Immature natural killer cell (primary cell): ENCODE measurements at regions not wholly inside any gene's neighbourhood (a gene's known extent, or its start where the extent isn't known, plus 50 kb on each side); places are given as distances from the start of the nearest gene placed in this dataset.

Source experiments
- DNase-seq, 3 donors: peaks; one replicate each; pipeline ENCODE4 v3.0.0; 2022; ENCODE audit warnings: mixed read lengths in 1 of 3
- H3K27ac Mint-ChIP-seq, 6 donors: one replicate each; pipeline ENCODE4 v1.8.0; 2020; ENCODE audit warnings: mixed read lengths in 6 of 6, mild to moderate bottlenecking in 5 of 6, inconsistent platforms in 4 of 6, moderate library complexity in 3 of 6
- H3K27me3 Mint-ChIP-seq, 3 donors: one replicate each; pipeline ENCODE4 v1.8.0; 2020 to 2021; ENCODE audit warnings: low read depth in 3 of 3, mild to moderate bottlenecking in 3 of 3, mixed read lengths in 3 of 3, moderate library complexity in 3 of 3, inconsistent platforms in 1 of 3
- H3K36me3 Mint-ChIP-seq, 3 donors: one replicate each; pipeline ENCODE4 v1.8.0; 2020; ENCODE audit warnings: mixed read lengths in 3 of 3, inconsistent platforms in 2 of 3, mild to moderate bottlenecking in 2 of 3
- H3K4me1 Mint-ChIP-seq, 2 donors: one replicate each; pipeline ENCODE4 v1.8.0; 2020; ENCODE audit warnings: inconsistent platforms in 2 of 2, mild to moderate bottlenecking in 2 of 2, mixed read lengths in 2 of 2, moderate library complexity in 1 of 2
- H3K4me3 Mint-ChIP-seq, 5 donors: one replicate each; pipeline ENCODE4 v1.8.0; 2020; ENCODE audit warnings: mild to moderate bottlenecking in 5 of 5, mixed read lengths in 5 of 5, inconsistent platforms in 3 of 5, moderate library complexity in 3 of 5
- H3K9me3 Mint-ChIP-seq, 6 donors: one replicate each; pipeline ENCODE4 v1.8.0; 2020; ENCODE audit warnings: mild to moderate bottlenecking in 6 of 6, mixed read lengths in 6 of 6, inconsistent platforms in 4 of 6, moderate library complexity in 3 of 6

DNA sequence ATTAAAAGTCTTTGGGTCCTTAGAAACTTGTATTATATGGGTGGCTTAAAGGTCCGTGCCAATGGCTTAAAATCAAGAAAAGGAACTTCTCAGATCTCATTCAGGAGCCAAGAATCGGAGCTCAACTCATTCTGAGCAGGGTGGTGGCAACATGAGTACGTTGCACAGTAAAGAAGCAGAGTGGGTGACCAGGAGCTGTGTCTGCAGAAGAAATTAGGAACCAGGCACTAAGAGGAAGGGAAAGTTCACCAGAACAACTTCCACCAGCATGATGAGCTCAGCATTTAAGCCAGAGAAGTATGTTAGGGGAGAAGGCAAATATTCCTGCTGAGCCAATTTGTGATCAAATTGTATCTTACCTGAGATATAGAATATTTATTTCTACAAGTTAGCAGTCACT lies 236.0 kb upstream of the NRP1 start:
- no peaks in the 10 kb centered on the region for H3K9me3 Mint-ChIP-seq
- H3K27ac Mint-ChIP-seq, result no peak overlapping the region
- DNase-seq, result no peak
- H3K27me3 Mint-ChIP-seq, result peaks cover 3 to 14% (median 3%) of the 10 kb centered on the region in 3 donors
- H3K36me3 Mint-ChIP-seq, result no peaks in the 10 kb centered on the region
- no peak overlapping the region for H3K4me3 Mint-ChIP-seq
- H3K4me1 Mint-ChIP-seq, result no peaks in the 10 kb centered on the region

DNA sequence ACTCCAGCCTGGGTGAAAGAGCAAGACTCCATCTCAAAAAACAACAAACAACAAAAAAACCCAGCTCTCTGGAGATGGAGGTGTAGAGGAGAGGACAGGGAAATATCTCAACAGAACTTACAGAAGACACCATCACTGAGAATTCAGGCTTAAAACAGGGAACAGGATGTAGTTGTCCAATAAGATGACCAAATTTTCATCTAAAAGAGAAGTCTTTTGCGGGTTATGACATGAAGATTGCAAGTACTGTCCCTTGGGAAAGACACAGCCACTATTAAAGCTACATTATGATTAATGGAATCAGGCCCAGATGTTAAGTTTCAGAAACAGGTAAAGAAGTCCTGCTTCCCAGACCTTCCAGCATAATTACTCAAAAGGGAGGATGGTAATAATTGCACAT lies 235.2 kb upstream of the NRP1 start:
- no peak overlapping the region for H3K4me3 Mint-ChIP-seq
- H3K27ac Mint-ChIP-seq, result no peak overlapping the region
- no peaks in the 10 kb centered on the region for H3K36me3 Mint-ChIP-seq
- no peaks in the 10 kb centered on the region for H3K9me3 Mint-ChIP-seq
- H3K4me1 Mint-ChIP-seq, result no peaks in the 10 kb centered on the region
- peaks cover 3 to 12% (median 3%) of the 10 kb centered on the region in 3 donors for H3K27me3 Mint-ChIP-seq
- no peak for DNase-seq

- Mint-ChIP-seq H3K27me3 (peaks cover 2 to 16% (median 5%) of the 10 kb centered on the region in 3 donors), H3K36me3 (no peaks in the 10 kb centered on the region), H3K27ac (no peak overlapping the region), H3K4me1 (no peaks in the 10 kb centered on the region), H3K9me3 (no peaks in the 10 kb centered on the region), H3K4me3 (no peak overlapping the region)
- no peak for DNase-seq
Observed at GRCh38 chr10:33566426-33566825, 232.0 kb upstream of the NRP1 start.

DNA sequence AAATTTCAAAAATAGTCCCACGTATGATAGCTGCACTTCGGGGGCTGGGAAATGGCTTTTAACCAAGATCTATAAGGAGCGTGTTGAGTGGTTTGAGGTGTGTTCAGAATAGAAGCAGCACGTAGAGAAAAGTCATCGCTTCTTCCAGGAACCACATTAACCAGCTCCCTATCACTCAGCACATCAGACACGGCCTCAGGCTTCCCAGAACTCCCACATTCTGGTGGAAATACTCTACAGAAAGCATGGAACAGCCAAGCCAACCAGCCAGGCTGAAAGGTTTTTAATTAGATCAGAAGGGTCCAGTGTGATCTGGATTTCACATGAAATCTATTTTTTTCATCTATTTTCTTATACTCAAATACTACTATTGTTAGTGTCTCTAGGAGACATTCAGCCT lies 231.5 kb upstream of the NRP1 start:
- Mint-ChIP-seq H3K27ac (no peak overlapping the region), H3K36me3 (no peaks in the 10 kb centered on the region), H3K9me3 (no peaks in the 10 kb centered on the region), H3K27me3 (peaks cover 2 to 15% (median 5%) of the 10 kb centered on the region in 3 donors), H3K4me1 (no peaks in the 10 kb centered on the region), H3K4me3 (no peak overlapping the region)
- no peak for DNase-seq

DNA sequence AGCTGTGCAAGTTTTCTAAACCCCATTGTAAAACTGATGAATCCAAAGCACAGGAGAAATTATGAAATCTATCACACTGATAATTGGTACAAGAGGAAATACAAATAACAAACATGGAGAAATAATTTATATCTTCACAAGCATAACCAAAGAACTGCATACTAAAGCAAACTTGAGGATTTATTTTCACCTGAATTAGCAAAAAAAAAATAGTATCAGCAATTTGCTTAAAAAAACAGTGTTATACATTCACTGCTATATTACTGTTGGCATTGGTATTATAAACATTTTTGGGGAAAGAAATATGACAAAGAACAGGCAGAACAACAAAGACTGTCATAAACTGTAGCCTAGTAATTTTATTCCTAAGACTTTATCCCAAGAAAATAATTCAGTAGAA lies 230.8 kb upstream of the NRP1 start:
- Mint-ChIP-seq H3K27ac (no peak overlapping the region), H3K4me3 (no peak overlapping the region), H3K9me3 (no peaks in the 10 kb centered on the region), H3K4me1 (no peaks in the 10 kb centered on the region), H3K36me3 (no peaks in the 10 kb centered on the region), H3K27me3 (peaks cover 2 to 17% (median 5%) of the 10 kb centered on the region in 3 donors)
- DNase-seq, result no peak

GRCh38 chr10:33559105-33559504 lies 224.6 kb upstream of the NRP1 start:
- H3K4me3 Mint-ChIP-seq, result no peak overlapping the region
- no peaks in the 10 kb centered on the region for H3K36me3 Mint-ChIP-seq
- H3K4me1 Mint-ChIP-seq, result no peaks in the 10 kb centered on the region
- no peaks in the 10 kb centered on the region for H3K9me3 Mint-ChIP-seq
- no peak overlapping the region for H3K27ac Mint-ChIP-seq
- peaks cover 3 to 24% (median 7%) of the 10 kb centered on the region in 3 donors for H3K27me3 Mint-ChIP-seq
- no peak for DNase-seq

GRCh38 chr10:33557313-33557712 lies 222.8 kb upstream of the NRP1 start:
- H3K4me3 Mint-ChIP-seq, result no peak overlapping the region
- H3K27me3 Mint-ChIP-seq, result peaks cover 4 to 19% (median 5%) of the 10 kb centered on the region in 3 donors
- DNase-seq, result no peak
- no peaks in the 10 kb centered on the region for H3K4me1 Mint-ChIP-seq
- H3K36me3 Mint-ChIP-seq, result no peaks in the 10 kb centered on the region
- no peaks in the 10 kb centered on the region for H3K9me3 Mint-ChIP-seq
- H3K27ac Mint-ChIP-seq, result no peak overlapping the region

GRCh38 chr10:33556620-33557019 lies 222.2 kb upstream of the NRP1 start:
- H3K27me3 Mint-ChIP-seq, result peaks cover 4 to 19% (median 5%) of the 10 kb centered on the region in 3 donors
- no peaks in the 10 kb centered on the region for H3K9me3 Mint-ChIP-seq
- no peak overlapping the region for H3K4me3 Mint-ChIP-seq
- H3K36me3 Mint-ChIP-seq, result no peaks in the 10 kb centered on the region
- no peaks in the 10 kb centered on the region for H3K4me1 Mint-ChIP-seq
- no peak overlapping the region for H3K27ac Mint-ChIP-seq
- no peak for DNase-seq

DNA sequence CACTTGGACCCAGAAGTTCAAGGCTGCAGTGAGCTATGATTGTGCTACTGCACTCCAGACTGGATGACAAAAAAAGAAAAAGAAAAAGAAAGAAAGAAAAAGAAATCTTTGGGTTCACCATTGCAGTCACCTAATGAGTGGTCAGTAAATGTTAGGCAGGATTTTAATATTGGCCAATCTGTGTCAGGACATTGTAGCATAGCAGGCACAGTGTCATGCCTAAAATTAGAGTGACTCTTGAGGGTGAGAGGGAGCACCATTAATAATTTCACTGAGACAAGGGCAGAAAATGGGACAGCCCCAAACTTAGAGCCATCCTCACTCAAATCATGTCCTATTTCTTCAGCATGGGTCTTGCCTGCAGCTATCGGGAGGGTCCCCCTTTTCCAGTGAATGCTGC lies 221.6 kb upstream of the NRP1 start:
- no peak for DNase-seq
- Mint-ChIP-seq H3K4me1 (no peaks in the 10 kb centered on the region), H3K9me3 (no peaks in the 10 kb centered on the region), H3K27ac (no peak overlapping the region), H3K4me3 (no peak overlapping the region), H3K36me3 (no peaks in the 10 kb centered on the region), H3K27me3 (peaks cover 5 to 21% (median 8%) of the 10 kb centered on the region in 3 donors)

- no peak for DNase-seq
- H3K27ac Mint-ChIP-seq, result no peak overlapping the region
- H3K27me3 Mint-ChIP-seq, result peaks cover 8 to 22% (median 8%) of the 10 kb centered on the region in 3 donors
- no peak overlapping the region for H3K4me3 Mint-ChIP-seq
- H3K4me1 Mint-ChIP-seq, result no peaks in the 10 kb centered on the region
- H3K36me3 Mint-ChIP-seq, result no peaks in the 10 kb centered on the region
- no peaks in the 10 kb centered on the region for H3K9me3 Mint-ChIP-seq
Observed at GRCh38 chr10:33553748-33554571, 219.5 kb upstream of the NRP1 start.

GRCh38 chr10:33552290-33552689 lies 217.8 kb upstream of the NRP1 start:
- no peak overlapping the region for H3K27ac Mint-ChIP-seq
- DNase-seq, result no peak
- no peak overlapping the region for H3K4me3 Mint-ChIP-seq
- no peaks in the 10 kb centered on the region for H3K4me1 Mint-ChIP-seq
- no peaks in the 10 kb centered on the region for H3K9me3 Mint-ChIP-seq
- peaks cover 8 to 17% (median 8%) of the 10 kb centered on the region in 3 donors for H3K27me3 Mint-ChIP-seq
- no peaks in the 10 kb centered on the region for H3K36me3 Mint-ChIP-seq

GRCh38 chr10:33550811-33551210 lies 216.3 kb upstream of the NRP1 start:
- no peaks in the 10 kb centered on the region for H3K4me1 Mint-ChIP-seq
- no peak overlapping the region for H3K27ac Mint-ChIP-seq
- H3K4me3 Mint-ChIP-seq, result no peak overlapping the region
- H3K9me3 Mint-ChIP-seq, result no peaks in the 10 kb centered on the region
- peaks cover 6 to 14% (median 8%) of the 10 kb centered on the region in 3 donors for H3K27me3 Mint-ChIP-seq
- no peak for DNase-seq
- H3K36me3 Mint-ChIP-seq, result no peaks in the 10 kb centered on the region

- no peak overlapping the region for H3K4me3 Mint-ChIP-seq
- H3K4me1 Mint-ChIP-seq, result no peaks in the 10 kb centered on the region
- H3K27me3 Mint-ChIP-seq, result peaks cover 6% of the 10 kb centered on the region in 3 donors
- peaks cover 0 to 4% (median 0%) of the 10 kb centered on the region in 3 donors for H3K36me3 Mint-ChIP-seq
- H3K27ac Mint-ChIP-seq, result no peak overlapping the region
- no peak for DNase-seq
- H3K9me3 Mint-ChIP-seq, result peaks cover 3 to 13% (median 9%) of the 10 kb centered on the region in 6 donors
Observed at GRCh38 chr10:33547976-33548375, 213.5 kb upstream of the NRP1 start.

- DNase-seq, result no peak
- H3K27ac Mint-ChIP-seq, result no peak overlapping the region
- H3K36me3 Mint-ChIP-seq, result peaks cover 0 to 4% (median 0%) of the 10 kb centered on the region in 3 donors
- no peak overlapping the region for H3K4me3 Mint-ChIP-seq
- no peaks in the 10 kb centered on the region for H3K4me1 Mint-ChIP-seq
- H3K9me3 Mint-ChIP-seq, result peaks cover 3 to 21% (median 11%) of the 10 kb centered on the region in 6 donors
- H3K27me3 Mint-ChIP-seq, result peaks cover 2 to 11% (median 4%) of the 10 kb centered on the region in 3 donors
Observed at GRCh38 chr10:33546031-33546430, 211.6 kb upstream of the NRP1 start.
